Sigmoid colon (tissue), 6 donors: ENCODE measurements at regions not wholly inside any gene's neighbourhood (a gene's known extent, or its start where the extent isn't known, plus 50 kb on each side); places are given as distances from the start of the nearest gene placed in this dataset.

Source experiments
- DNase-seq: peaks from one replicate; pipeline ENCODE4 v3.0.0-alpha.2; 2019
- H3K27ac ChIP-seq, 4 donors: fragments of 200-600 bp; sonication (generic); one replicate each; pipeline ENCODE4 v1.5.1; 2016 to 2019; ENCODE audit warnings: mild to moderate bottlenecking in 1 of 4
- H3K27me3 ChIP-seq, 3 donors: fragments of 200-600 bp; sonication (generic); one replicate each; pipeline ENCODE4 v1.5.1; 2019; ENCODE audit warnings: mild to moderate bottlenecking in 1 of 3
- H3K36me3 ChIP-seq, 4 donors: fragments of 200-600 bp; sonication (generic); one replicate each; pipeline ENCODE4 v1.5.1; 2016 to 2019
- H3K4me1 ChIP-seq, 4 donors: fragments of 200-600 bp; sonication (generic); one replicate each; pipeline ENCODE4 v1.5.1; 2017 to 2019
- H3K4me3 ChIP-seq, 4 donors: fragments of 200-600 bp; sonication (generic); one replicate each; pipeline ENCODE4 v1.5.1; 2017 to 2019; ENCODE audit warnings: mild to moderate bottlenecking in 2 of 4, moderate library complexity in 1 of 4
- H3K9me3 ChIP-seq, 4 donors: fragments of 200-600 bp in 3 of 4; sonication (generic) in 3 of 4; one replicate each; pipeline versions ENCODE4 v1.5.1 to v1.6.1; 2013 to 2019
- CTCF ChIP-seq, 4 experiments: fragments of 450-650 bp in 3 of 4; fragments of 200-600 bp in 1 of 4; IDR thresholded peaks; one replicate each; pipeline ENCODE4 v1.5.1; 2016 to 2019; ENCODE audit warnings: antibody characterized with exemption in 4 of 4, mild to moderate bottlenecking in 3 of 4, moderate library complexity in 2 of 4
- EP300 ChIP-seq, 4 donors: sonication (generic); formaldehyde crosslinking; IDR thresholded peaks; one replicate each; pipeline ENCODE4 v1.6.1; 2017; ENCODE audit warnings: antibody characterized with exemption in 4 of 4
- POLR2A ChIP-seq, 2 donors: fragments of 450-650 bp; IDR thresholded peaks; one replicate each; pipeline ENCODE4 v1.6.1; 2016; ENCODE audit warnings: antibody characterized with exemption in 2 of 2, mild to moderate bottlenecking in 2 of 2, moderate library complexity in 2 of 2
- POLR2AphosphoS5 ChIP-seq, 4 donors: sonication (generic); formaldehyde crosslinking; IDR thresholded peaks; one replicate each; pipeline ENCODE4 v1.6.1; 2017; ENCODE audit warnings: antibody characterized with exemption in 4 of 4
- WGBS, 2 donors: extraction: QIAGEN DNeasy Blood & Tissue Kit; methylation state at CpG; one replicate each; pipeline ENCODE4 v1.1.7; 2013; 5-methylcytosine and 5-hydroxymethylcytosine counted together
- intact Hi-C: fragments of 100-400 bp; cut with DNase I; formaldehyde crosslinking; loops from one replicate; pipeline ENCODE4 v1.15.1; 2023
- donor health status: healthy with polysubstance abuse.
- donor health status: healthy.

- no peaks in the 10 kb centered on the region for H3K9me3 ChIP-seq
- H3K27ac ChIP-seq: no peak overlapping the region
- H3K4me1 ChIP-seq: no peaks in the 10 kb centered on the region
- TF ChIP-seq EP300 (IDR thresholded peaks at IDR 0.05) (no peak), POLR2AphosphoS5 (IDR thresholded peaks at IDR 0.05) (no peak), CTCF (IDR thresholded peaks at IDR 0.05) (no peak), POLR2A (IDR thresholded peaks at IDR 0.05) (no peak)
- 44 to 69% methylated on average over 12 of the region's 12 CpGs for WGBS, 2 donors
- DNase-seq: no peak
- no peaks in the 10 kb centered on the region for H3K36me3 ChIP-seq
- intact Hi-C loops: no loop called here
- H3K4me3 ChIP-seq: no peak overlapping the region
- H3K27me3 ChIP-seq: no peaks in the 10 kb centered on the region
Measured at GRCh38 chr16:48852951-48853350, 243.0 kb upstream of the N4BP1 start.

DNA sequence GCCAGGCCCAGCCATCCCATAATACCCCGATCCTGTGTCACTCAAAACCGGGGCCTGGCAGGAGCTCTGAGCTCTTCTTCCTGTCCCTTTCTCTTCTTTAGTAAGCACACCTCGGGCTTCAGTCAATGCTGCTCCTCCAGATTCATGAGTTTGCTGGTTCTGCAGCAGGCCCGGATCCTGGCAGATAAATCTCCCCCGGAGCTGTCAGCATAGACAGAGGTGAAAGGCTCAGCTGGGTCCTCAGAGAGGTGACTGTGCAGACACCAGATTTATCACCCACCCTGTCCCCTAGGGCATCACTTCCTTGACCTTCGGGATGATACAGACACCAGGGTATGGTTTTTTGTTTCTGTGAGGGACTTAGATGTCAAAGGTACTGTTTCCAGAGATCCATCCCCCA, 242.5 kb upstream of the N4BP1 start:
- 74 to 78% methylated on average over 6 of the region's 6 CpGs for WGBS, 2 donors

GRCh38 chr16:48850097-48850770, 240.3 kb upstream of the N4BP1 start:
- Histone ChIP-seq H3K9me3 (no peaks in the 10 kb centered on the region), H3K4me1 (no peaks in the 10 kb centered on the region), H3K36me3 (no peaks in the 10 kb centered on the region), H3K27ac (no peak overlapping the region), H3K4me3 (no peak overlapping the region), H3K27me3 (no peaks in the 10 kb centered on the region)
- 83 to 85% methylated on average over 7 of the region's 7 CpGs for WGBS, 2 donors
- intact Hi-C loops: no loop called here
- TF ChIP-seq CTCF (IDR thresholded peaks at IDR 0.05) (no peak), EP300 (IDR thresholded peaks at IDR 0.05) (no peak), POLR2A (IDR thresholded peaks at IDR 0.05) (no peak), POLR2AphosphoS5 (IDR thresholded peaks at IDR 0.05) (no peak)
- no peak for DNase-seq

More for the DNA sequence above, 242.5 kb upstream of the N4BP1 start:
- Histone ChIP-seq H3K4me3 (no peak overlapping the region), H3K27me3 (no peaks in the 10 kb centered on the region), H3K4me1 (no peaks in the 10 kb centered on the region), H3K36me3 (no peaks in the 10 kb centered on the region), H3K9me3 (no peaks in the 10 kb centered on the region), H3K27ac (no peak overlapping the region)
- intact Hi-C loops: no loop called here
- TF ChIP-seq EP300 (IDR thresholded peaks at IDR 0.05) (no peak), POLR2A (IDR thresholded peaks at IDR 0.05) (no peak), CTCF (IDR thresholded peaks at IDR 0.05) (no peak)
- DNase-seq: no peak

DNA sequence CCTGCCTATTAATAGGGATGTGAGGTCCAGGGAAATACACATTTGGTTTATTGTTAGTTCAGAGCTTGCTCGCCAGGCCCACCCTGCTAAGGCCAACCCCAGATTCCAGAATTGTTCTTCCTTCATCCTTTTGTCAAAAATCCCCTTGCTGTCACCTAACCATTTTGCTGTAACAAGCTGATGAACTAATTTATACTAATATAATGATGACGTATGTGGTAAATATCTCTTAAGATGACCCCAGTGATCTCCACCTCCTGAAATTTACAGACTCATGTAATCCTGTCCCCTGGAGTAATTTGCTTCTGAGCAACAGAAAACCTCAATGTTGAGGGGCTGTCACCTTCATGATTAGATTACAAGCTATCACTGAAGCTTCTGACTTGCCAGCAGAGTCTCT, 236.3 kb upstream of the N4BP1 start:
- no peaks in the 10 kb centered on the region for H3K36me3 ChIP-seq
- no peak overlapping the region for H3K4me3 ChIP-seq
- intact Hi-C loops: no loop called here
- 79 to 83% methylated on average over 2 of the region's 2 CpGs for WGBS, 2 donors
- no peaks in the 10 kb centered on the region for H3K27me3 ChIP-seq
- no peaks in the 10 kb centered on the region for H3K4me1 ChIP-seq
- no peak overlapping the region for H3K27ac ChIP-seq
- H3K9me3 ChIP-seq: no peaks in the 10 kb centered on the region
- DNase-seq: no peak
- TF ChIP-seq POLR2AphosphoS5 (IDR thresholded peaks at IDR 0.05) (no peak), CTCF (IDR thresholded peaks at IDR 0.05) (no peak), POLR2A (IDR thresholded peaks at IDR 0.05) (no peak), EP300 (IDR thresholded peaks at IDR 0.05) (no peak)

GRCh38 chr16:48845261-48845660, 235.3 kb upstream of the N4BP1 start:
- Histone ChIP-seq H3K27ac (no peak overlapping the region), H3K36me3 (no peaks in the 10 kb centered on the region), H3K9me3 (no peaks in the 10 kb centered on the region), H3K27me3 (no peaks in the 10 kb centered on the region), H3K4me3 (no peak overlapping the region), H3K4me1 (no peaks in the 10 kb centered on the region)
- DNase-seq: no peak
- intact Hi-C loops: no loop called here
- TF ChIP-seq EP300 (IDR thresholded peaks at IDR 0.05) (no peak), POLR2A (IDR thresholded peaks at IDR 0.05) (no peak)
- 30 to 45% methylated on average over 2 of the region's 2 CpGs for WGBS, 2 donors
